Frontal cortex (tissue), 3 donors: ENCODE measurements at regions not wholly inside any gene's neighbourhood (a gene's known extent, or its start where the extent isn't known, plus 50 kb on each side); places are given as distances from the start of the nearest gene placed in this dataset.
"Not testable (repeated sequence)": the region's sequence is repeated elsewhere in the genome, so short reads cannot be mapped to it uniquely, and the experiment has no call there.

Experiments used
- DNase-seq, 2 donors: peaks; one replicate each; pipeline ENCODE4 v3.0.0; 2012; ENCODE audit warnings: low spot score in 2 of 2
- FAIRE-seq: peaks from 2 replicates; lab custom pipeline; 2012; peaks lifted over from hg19 to GRCh38; lab: Jason Lieb, UNC
- donor health status: control.
- donor health status: control.
- donor health status: control.

- FAIRE-seq, result no peak
- DNase-seq, result no peak
Measured at GRCh38 chr6:170221052-170221752, 69.7 kb downstream of the DLL1 start.

GRCh38 chr6:170213637-170214018 lies 77.2 kb downstream of the DLL1 start:
- DNase-seq, FAIRE-seq: not testable (repeated sequence)

GRCh38 chr6:170212956-170213636 lies 77.8 kb downstream of the DLL1 start:
- DNase-seq (no peak), FAIRE-seq (no peak)

- FAIRE-seq (no peak), DNase-seq (no peak)
Measured at GRCh38 chr6:170212051-170212756, 78.7 kb downstream of the DLL1 start.

GRCh38 chr6:170211404-170212025 lies 79.4 kb downstream of the DLL1 start:
- DNase-seq (no peak), FAIRE-seq (no peak)

GRCh38 chr6:170210651-170211403 lies 80.1 kb downstream of the DLL1 start:
- DNase-seq (no peak), FAIRE-seq (no peak)

- FAIRE-seq, result no peak
Measured at GRCh38 chr6:170210026-170210390, 80.9 kb downstream of the DLL1 start.

GRCh38 chr6:170209354-170210025 lies 81.4 kb downstream of the DLL1 start:
- FAIRE-seq, result no peak
- DNase-seq, result no peak

More at GRCh38 chr6:170210026-170210390, 80.9 kb downstream of the DLL1 start:
- no peak for DNase-seq

GRCh38 chr6:170208651-170209353 lies 82.1 kb downstream of the DLL1 start:
- DNase-seq, result no peak
- FAIRE-seq, result no peak

GRCh38 chr6:170208182-170208601 lies 82.7 kb downstream of the DLL1 start:
- DNase-seq (no peak), FAIRE-seq (no peak)

GRCh38 chr6:170207586-170208181 lies 83.2 kb downstream of the DLL1 start:
- no peak for DNase-seq
- no peak for FAIRE-seq

- no peak for FAIRE-seq
- DNase-seq, result no peak
Measured at GRCh38 chr6:170206851-170207431, 83.9 kb downstream of the DLL1 start.

GRCh38 chr6:170206317-170206621 lies 84.6 kb downstream of the DLL1 start:
- DNase-seq, result no peak
- no peak for FAIRE-seq

GRCh38 chr6:170205534-170206316 lies 85.2 kb downstream of the DLL1 start:
- DNase-seq (no peak), FAIRE-seq (no peak)

GRCh38 chr6:170205126-170205525 lies 85.8 kb downstream of the DLL1 start:
- no peak for FAIRE-seq
- DNase-seq, result no peak

GRCh38 chr6:170203212-170203611 lies 87.7 kb downstream of the DLL1 start:
- no peak for FAIRE-seq
- DNase-seq, result no peak

GRCh38 chr6:170202416-170203135 lies 88.3 kb downstream of the DLL1 start:
- FAIRE-seq, result no peak
- DNase-seq, result no peak
